CD4-positive, alpha-beta T cell treated with Interleukin-17A for 1 hour (primary cell): ENCODE measurements at regions not wholly inside any gene's neighbourhood (a gene's known extent, or its start where the extent isn't known, plus 50 kb on each side); places are given as distances from the start of the nearest gene placed in this dataset.

ENCODE experiments used
- DNase-seq: peaks from one replicate; pipeline ENCODE4 v3.0.0-alpha.2; 2020

DNA sequence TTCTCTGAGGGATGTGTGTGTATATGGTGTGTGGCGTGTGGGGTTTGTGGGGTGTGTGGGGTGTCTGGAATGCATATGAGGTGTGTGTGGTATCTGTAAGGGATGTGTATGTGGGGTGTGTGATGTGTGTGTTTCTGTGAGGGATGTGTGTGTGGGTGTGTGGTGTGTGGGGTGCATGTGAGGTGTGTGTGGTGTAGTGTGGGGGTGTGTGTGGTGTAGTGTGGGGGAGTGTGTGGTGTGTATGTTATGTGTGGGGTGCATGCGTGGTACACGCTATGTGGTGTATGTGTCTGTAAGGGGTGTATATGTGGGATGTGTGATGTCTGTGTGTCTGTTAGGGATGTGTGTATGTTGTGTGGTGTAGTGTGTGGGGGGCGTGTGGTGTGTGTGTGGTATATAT lies 300.0 kb downstream of the FGF9 start:
- no peak for DNase-seq

DNA sequence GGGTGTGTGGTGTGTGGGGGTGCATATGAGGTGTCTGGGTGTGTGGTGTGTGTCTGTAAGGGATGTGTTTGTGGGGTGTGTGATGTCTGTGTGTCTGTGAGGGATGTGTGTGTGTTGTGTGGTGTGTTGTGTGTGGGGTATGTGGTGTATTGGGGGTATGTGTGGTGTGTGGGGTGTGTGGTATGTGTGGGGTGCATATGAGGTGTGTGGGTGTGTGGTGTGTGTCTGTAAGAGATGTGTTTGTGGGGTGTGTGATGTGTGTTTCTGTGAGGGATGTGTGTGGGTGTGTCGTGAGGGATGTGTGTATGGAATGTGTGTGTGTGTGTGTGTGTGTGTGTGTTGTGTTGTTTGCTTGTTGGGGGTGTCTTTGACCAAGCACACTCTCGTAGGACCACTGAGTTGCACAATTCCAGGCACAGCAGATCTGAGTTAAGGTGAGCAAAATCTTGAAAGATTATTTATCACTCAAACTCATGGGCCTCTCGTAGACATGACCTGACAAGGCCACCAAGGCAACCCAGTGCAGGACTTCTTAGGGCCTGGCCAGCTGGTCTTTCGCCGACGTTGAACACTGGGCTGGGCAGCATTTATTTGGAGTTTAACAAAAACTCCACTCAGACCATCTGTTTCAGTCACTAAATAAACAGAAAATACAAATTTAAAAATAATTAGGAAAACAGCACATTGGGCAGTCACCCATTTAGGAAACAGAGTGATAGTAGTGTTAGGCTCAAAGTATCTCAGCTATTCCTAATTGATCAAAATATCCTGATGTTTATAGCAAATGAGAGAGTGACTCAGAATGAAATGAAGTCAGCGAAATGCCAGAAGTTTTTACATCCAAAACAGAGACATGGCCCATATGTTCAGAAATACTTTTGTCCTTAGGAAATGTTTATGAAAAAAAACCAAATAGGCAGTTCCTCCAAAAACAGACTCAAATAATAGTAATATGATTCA lies 301.1 kb downstream of the FGF9 start:
- no peak for DNase-seq

DNA sequence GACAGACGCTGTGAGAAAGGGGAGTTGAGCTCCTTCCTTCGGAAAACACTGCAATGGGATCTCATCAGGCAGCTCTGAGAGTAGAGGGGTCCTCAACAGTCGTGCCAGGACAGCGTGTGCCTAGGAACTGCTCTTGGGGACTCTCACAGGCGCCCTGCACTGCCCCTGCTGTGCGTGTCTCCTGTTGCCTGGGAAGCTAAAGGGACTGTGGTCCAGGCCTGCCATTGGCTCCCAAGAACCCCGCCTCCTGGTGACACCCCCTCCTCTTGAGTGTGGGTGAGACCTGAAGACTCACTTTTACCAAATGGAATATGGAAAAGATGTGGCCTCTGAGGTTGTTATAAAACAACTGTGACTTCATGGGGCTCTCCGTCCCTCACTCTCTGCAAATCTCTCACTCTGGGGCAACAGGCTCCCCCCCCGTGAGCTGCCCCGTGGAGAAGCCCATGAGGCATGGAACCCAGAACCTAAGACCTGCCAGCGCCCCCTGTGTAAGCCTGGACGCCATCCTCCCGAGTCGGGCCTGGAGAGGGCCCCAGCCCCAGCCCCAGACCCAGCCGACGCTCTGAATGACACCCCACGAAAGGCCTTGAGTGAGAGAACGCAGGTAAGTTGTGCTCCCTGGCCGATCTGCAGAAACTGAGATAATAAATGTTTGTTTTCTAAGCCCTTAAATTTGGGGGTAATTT lies 302.7 kb downstream of the FGF9 start:
- DNase-seq, result no peak

DNA sequence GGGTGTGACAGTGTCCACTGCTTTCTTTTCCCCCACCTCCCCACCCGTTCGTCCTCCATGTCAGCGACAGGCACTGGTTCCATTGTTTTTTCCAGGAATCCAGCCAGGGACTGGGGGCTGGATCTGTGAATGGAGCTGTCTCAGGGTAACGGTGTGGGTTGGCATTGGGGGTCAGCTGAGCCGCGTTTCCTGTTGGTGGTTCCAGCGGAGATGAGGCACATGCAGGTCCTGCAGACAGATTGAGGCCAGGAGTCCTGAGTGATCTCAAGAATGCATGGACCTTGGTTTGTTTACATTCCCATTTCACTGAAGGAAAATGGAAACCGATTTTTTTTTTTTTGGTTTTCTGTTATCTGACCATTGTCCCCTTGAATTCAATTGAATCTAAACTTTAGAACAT lies 303.9 kb downstream of the FGF9 start:
- DNase-seq, result no peak

DNA sequence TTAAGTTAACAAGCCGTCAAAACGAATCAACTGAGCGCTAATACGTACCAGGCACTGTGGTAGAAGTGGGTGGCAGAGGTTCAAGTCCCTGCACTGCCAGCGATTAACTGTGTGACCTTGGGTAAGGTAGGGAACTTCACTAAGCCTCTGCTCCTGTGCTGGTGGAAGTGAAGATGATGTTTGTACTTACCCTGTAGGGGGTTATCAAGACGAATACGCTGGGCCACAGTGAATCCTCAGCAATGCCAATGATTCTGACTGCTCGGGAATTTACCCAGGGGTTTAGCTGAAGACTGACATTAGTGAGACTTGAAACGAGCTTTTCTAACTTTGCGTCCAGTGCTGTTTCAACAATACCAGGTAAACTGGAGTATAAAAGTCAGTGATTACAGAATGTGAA lies 305.3 kb downstream of the FGF9 start:
- DNase-seq, result no peak

DNA sequence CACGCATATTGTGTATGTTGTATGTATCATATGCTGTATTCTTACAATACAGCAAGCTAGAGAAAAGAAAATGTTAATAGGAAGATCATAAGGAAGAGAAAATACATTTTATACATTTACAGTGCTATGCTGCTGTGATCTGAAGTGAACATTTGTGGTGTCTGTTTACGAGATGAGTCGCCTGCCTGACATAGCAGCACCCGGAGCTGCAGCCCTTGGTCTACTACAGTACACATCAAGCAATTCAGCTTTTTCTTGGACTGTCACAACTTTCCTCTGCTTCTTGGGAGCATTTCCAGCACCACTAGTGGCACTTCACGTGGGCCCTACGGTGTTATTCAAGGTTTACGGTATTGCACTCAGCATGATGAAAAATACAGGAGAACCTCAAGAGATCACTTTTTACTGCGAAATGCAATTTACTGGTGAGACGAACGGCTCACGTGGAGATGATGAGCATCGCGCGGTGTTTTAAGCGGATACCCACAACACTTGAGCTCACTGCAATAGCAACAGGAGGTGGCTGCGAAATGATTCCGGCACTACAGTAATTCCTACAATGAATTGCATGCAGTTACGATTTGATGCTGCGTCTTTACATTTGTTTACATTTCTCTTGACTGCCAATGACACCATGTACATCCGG lies 308.4 kb downstream of the FGF9 start:
- no peak for DNase-seq

DNA sequence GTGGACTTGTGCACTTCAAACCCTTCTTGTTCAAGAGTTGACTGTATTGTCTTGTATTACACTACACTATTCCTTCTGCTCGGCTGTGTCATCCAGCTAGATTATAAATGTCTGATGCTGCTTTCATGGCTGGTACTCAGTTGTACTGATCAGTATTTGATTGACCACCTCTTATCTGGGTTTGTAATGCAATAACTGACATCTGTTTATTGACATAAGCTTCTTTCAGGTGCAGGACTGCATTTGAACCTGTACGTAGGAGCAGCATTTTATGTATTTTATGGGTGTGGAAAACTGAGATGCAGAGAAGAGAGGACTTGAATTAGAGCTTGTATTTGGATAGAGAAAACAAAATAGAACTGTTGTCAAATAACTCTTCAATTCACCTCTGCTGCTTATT lies 309.2 kb downstream of the FGF9 start:
- DNase-seq, result no peak

DNA sequence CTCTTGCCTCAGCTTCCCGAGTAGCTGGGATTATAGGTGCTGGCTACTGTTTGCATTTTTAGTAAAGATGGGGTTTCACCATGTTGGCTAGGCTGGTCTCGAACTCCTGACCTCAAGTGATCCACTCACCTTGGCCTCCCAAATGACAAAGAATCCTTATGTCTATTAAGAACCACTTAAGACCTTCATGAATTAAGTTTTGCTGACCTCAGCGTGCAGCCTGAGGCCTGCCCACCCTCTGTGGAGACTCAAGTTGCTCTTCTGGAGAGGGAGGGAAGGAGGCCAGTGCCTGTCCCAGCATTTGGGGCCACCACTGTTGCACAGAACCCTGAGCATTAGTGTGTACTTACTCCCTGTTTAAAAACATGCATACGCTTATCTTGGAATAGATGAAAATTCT lies 313.3 kb downstream of the FGF9 start:
- DNase-seq, result no peak

DNA sequence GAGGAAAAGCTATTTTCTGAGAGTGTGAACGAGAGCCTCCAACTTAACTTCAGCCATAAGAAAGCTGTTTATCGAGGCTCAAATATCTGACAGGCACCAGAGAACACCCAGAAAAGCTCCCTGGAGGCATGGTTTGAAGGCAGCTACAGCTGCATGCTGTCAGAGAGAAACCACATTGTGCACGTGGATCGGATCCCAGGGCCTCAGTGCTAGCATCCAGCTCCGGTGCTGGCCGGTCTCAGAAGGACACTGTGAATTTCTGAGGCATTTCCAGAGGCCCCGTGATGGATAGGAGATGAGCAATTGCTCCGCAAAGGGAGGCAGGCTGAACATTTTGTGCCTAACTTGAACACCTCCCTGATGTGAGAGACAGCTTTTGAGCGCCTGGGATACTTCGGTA lies 315.7 kb downstream of the FGF9 start:
- DNase-seq, result no peak

DNA sequence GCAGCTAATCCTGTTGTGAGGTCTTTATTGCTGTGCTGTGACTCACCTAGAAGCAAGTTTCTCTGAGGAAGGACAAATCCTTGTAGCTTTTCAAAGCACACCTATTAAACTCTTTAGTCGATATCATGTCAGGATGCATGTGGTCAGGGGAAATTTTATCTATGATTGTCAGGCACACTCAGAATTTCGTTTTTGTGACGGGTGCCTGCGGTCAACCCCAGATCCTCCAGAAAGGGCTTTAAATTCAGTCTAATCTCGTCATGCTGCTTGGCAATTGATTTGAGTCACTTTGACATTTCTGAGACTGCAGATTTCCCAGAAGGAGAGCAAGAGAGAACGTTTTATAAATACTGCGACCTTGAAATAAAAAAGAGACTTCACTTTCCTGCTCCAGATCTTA lies 316.9 kb downstream of the FGF9 start:
- DNase-seq, result no peak

DNA sequence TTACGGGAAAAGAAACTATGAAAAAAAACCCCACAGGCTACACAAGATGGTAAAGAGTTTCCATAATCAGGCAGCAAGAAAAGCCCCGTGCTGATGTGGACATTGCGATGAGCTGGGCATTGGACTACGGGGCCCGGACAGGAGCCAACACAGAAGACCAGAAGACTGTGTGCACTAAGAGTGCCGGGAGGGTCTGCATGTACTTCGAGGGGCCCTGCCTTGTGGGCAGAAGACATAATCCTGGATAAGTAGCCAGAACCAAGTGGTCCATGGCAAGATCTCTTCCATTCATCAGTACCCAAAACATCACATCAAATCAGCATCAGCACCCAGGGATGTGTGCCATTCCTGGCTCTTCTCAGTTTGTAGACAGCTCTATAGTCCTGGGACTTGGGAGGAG lies 317.8 kb downstream of the FGF9 start:
- DNase-seq, result no peak

DNA sequence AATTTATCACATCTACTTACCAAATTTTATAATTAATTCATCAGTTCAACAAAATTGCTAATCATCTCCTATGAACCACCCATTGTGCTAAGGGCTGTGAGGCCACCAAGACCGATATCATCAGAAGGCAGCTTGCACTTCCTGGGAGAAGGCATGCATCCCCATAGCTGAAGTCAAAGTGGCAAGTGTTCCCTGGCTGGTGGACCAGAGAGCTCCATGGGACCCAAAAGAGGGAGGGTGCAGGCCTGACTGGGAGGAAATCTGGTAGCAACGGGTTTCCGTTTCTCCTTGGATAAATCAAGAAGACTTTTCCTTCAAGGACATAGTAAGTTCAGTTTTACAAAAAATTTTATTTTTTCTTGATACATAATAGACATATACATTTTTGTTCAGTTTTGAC lies 325.2 kb downstream of the FGF9 start:
- no peak for DNase-seq

DNA sequence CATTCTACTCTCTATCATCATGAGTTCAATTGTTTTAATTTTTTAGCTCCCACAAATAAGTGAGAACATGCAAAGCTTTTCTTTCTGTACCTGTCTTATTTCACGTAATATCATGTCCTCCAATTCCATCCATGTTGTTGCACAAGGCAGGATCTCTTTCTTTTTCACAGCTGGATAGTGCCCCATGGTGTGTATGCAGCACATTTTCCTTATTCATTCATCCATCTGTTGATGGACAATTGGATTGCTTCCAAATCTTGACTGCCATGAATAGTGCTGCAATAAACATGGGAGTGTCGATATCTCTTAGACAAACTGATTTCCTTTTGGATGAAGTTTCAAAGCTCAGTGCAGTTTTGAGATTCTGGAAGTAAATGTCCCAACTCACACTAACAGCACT lies 326.9 kb downstream of the FGF9 start:
- no peak for DNase-seq

DNA sequence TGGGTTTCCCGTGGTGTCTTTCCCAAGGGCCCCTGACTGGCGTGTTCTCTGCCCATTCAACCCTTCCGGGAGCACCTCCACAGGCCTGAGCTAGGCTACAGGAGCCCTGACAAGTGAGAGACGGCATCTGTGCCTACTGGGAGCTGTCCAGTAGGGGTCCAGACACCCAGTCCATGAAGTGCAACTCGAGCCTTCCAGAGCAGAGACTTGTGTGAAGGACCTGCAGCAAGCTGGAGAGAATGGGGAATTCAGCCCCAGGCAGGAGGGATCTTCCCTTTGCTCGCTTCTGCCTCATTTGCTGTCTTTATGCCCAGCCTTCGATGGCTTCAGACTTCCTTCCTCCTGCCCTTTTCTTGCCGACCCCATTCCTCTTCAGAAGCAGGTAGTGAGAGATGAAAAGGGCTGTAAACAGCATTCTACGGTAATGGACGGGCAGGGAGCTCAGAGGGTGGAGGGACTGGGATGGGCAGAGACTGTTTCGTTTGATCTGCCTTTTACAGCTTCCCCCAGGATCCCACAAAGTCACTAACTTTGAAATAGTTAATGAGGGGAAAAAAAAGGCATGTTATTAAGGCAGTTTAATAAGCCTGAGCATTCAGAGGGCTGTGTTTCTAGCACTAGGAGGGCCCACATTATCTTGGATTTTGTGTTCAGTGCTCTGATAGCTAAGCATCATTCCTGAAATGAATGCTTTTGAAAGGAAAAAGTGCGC lies 327.6 kb downstream of the FGF9 start:
- no peak for DNase-seq

DNA sequence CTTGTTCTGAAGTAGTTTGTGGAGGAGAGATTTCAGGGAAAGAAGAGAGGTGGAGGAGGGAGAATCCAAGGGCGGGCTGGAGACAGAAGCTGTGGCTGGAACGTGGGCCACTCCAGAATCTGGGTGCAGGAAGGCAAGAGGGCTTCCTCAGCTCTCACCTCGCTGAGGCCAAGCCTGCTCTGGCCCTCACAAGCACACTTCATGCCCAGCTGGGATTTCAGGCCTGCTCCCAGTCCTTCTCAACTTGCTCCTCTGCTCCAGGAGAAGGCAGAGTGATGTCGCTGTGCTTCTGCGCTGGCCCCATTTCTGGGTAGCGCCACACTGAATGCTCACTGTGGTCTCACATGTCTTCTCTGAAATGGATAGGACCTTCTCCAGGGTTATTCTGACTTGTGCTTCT lies 328.8 kb downstream of the FGF9 start:
- DNase-seq, result no peak

DNA sequence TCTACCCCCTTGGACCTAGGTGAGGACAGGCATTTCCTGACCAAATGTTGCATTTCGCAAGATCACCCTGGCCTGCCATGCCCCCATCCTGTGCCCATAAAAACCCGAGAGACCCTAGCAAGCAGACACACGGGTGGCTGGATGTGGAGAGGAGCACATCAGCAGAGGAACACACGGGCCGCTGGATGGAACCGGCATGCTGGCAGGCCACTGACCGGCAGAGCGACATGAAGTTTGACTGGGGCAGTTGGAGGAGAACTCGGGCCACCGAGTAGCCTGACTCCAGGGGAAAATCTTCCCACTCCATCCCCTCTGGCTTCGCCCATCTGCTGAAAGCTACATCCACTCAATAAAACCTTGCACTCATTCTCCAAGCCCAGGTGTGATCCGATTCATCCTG lies 329.3 kb downstream of the FGF9 start:
- DNase-seq, result no peak

DNA sequence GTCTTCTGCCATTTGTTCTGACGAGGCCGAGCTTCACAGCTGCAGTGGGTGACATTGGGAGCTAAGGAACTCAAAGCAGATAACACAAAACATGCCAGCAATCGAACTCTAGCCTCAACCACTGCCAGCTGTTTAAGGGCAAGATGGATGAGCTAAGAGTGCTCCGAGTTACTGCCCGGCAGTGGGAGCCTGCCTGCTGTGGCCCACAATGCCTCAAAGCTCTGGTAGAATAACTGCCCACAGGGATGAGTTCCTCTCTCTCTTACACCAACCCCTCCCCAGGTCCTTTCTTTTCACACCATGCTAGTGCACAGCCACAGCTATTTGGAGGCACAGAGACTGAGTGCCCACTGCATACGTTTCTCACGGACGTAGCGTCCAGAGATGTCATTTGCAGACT lies 330.5 kb downstream of the FGF9 start:
- no peak for DNase-seq

DNA sequence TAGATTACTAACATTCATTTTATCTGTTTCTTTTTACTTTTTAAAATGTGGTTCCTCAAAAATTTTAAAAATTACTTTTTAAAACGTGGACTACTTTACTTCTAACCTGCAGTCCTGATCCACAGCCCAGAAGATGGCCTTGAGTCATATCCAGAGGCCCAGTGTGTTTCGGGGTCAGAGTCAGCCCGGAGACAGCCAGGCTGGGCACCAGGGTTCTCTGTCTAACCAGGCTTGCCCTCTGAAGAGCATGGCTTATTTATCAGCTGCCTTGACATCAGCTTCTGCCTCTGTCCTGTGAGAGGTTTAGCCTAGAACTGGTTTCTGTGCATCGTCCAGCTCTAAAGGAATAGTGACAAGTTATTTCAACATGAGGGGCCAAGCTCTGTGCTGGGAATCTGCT lies 332.0 kb downstream of the FGF9 start:
- no peak for DNase-seq

DNA sequence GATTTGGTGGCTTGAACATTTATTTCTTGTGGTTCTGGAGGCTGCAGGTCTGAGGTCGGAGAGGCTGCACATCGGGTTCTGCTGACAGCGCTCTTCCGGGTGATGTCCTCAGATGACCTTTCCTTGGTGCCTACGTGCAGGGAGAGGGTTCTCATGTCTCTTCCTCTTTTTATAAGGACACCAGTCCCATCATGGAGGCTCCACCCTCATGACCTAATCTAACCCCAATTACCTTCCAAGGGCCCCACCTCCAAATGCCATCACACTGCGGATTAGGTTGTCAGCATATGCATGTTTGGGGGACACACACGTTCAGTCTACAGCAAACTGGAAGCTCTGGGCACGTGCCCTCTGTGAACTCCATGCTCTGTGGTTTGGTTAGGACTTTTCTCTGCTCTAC lies 338.6 kb downstream of the FGF9 start:
- DNase-seq, result peak; percentile 15

DNA sequence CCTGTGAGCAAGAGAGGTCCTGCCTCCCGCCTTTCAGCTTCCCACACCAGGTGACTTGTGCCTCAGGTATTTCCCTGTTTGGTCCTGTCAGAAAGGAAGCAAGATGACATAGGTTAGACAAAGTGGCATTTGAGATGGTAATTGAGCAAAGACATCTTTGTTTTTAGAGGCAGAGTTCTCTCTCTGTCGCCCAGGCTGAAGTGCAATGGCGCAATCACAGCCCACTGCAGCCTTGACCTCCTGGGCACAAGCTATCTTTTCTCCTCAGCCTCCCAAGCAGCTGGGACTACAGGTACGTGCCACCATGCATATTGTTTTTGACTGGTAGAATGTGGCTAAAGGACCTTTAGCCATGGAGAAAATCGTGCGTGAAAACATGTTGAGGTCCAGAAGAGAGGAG lies 339.1 kb downstream of the FGF9 start:
- DNase-seq, result no peak

DNA sequence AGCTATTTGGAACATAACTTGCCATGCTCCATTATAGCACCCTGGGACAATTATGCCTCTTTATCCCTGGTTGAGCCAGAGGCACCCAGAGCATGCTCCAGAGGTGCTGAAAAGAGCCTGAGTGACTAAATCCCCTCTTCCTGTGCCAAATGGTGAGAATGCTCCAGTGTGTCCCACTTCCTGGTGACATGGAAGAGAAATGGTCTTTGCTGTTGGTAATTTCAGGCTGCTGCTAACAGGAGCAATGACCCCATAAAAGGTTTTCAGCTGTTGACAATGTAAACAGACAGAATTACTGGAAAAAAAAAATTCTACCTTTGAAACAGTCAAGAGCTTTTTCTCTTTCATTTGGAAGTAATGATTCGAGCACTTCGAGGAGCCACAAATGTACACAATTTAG lies 341.8 kb downstream of the FGF9 start:
- no peak for DNase-seq

DNA sequence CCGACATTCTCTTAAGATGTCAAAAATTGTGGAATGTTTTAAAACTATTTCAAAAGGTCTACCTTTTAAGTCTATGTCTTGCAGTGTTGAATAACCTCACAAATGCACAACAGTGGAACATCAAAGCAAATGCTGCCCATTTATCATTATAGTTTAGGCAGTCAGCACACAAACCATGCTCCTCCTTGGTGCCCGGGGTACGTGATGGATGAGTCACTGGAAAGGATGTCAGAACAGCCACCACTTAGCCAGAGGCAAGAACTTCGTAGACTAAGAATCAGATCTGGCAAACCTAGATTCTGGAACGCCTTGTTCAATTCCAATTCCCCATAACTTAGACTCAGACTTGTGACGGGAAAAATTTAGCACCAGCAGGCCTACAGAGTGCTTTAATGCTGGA lies 343.6 kb downstream of the FGF9 start:
- no peak for DNase-seq

DNA sequence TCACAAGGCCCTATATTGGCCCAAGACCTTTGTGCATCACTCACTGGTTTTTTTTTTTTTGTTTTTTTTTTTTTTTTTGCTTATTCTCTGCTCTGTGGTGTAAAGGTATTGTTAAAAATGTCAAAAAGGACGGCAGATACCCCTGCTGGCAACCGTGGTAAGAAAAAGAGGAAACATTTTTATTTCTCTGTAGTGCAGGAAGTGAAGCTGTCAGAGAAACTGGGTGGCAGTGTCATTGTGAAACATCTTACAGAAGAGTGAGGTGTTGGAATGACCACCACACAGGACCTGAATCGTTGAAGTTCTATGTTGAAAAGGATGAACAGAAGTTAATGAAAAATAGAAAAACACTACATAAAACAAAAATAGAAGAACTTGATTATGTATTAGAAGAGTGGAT lies 346.4 kb downstream of the FGF9 start:
- peak; percentile 12 for DNase-seq
